ENCODE measurements at regions not wholly inside any gene's neighbourhood (a gene's known extent, or its start where the extent isn't known, plus 50 kb on each side); places are given as distances from the start of the nearest gene placed in this dataset.

DNA sequence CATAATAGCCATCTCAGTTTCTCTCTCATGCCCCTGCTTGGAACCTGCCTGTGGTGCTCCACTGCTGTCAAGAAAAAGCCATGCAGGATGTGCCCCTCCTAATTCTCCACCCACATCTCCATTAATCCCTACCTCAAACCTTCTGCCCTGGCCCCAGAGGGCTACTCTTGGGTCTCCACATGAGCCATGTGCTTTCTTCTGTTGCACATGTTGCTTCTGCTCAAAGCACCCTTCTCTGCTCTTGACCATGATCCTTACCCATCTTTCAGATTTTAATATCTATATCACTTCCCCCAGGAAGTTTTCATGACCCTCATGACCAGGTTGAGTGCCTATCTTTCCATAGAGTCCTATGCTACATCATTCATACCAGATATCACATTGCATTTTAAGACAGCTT is 514.2 kb downstream of the RPS24 start:
- no peak for TF ChIP-seq POLR2A (IDR thresholded peaks at IDR 0.05)
- TF ChIP-seq, protein P1, sequence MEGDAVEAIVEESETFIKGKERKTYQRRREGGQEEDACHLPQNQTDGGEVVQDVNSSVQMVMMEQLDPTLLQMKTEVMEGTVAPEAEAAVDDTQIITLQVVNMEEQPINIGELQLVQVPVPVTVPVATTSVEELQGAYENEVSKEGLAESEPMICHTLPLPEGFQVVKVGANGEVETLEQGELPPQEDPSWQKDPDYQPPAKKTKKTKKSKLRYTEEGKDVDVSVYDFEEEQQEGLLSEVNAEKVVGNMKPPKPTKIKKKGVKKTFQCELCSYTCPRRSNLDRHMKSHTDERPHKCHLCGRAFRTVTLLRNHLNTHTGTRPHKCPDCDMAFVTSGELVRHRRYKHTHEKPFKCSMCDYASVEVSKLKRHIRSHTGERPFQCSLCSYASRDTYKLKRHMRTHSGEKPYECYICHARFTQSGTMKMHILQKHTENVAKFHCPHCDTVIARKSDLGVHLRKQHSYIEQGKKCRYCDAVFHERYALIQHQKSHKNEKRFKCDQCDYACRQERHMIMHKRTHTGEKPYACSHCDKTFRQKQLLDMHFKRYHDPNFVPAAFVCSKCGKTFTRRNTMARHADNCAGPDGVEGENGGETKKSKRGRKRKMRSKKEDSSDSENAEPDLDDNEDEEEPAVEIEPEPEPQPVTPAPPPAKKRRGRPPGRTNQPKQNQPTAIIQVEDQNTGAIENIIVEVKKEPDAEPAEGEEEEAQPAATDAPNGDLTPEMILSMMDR (IDR thresholded peaks at IDR 0.05 in 4 of 5, conservative IDR thresholded peaks at IDR 0.05 in 1 of 5), result no peak

All from gastrocnemius medialis (tissue), 4 donors.